Suprapubic skin (tissue), 4 donors: ENCODE measurements at regions not wholly inside any gene's neighbourhood (a gene's known extent, or its start where the extent isn't known, plus 50 kb on each side); places are given as distances from the start of the nearest gene placed in this dataset.

Experiments
- POLR2A ChIP-seq, 2 donors: fragments of 450-650 bp; IDR thresholded peaks; one replicate each; pipeline ENCODE4 v1.6.1; 2017; ENCODE audit warnings: antibody characterized with exemption in 2 of 2, mild to moderate bottlenecking in 2 of 2, moderate library complexity in 2 of 2
- POLR2AphosphoS5 ChIP-seq, 3 donors: sonication (generic); formaldehyde crosslinking; IDR thresholded peaks; one replicate each; pipeline ENCODE4 v1.6.1; 2017; ENCODE audit warnings: antibody characterized with exemption in 3 of 3

DNA sequence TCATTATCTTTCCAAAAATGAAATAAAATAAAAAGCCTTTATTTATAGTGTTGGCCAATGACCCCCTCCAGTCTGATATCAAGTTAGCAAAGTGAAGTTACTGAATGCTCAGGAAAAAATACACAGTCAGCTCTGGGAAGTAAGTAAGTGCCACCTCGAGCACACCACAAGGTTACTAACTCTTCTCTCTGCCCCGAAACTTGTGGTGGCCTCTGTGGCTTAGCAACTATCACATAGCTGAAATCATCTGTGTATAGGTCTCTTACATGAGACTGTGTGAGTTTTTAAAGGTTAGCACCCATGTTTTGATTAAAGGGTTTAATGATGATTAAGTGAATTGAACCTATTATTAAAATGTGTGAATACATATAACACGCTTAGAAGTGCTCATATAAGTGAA is 161.4 kb upstream of the KLF4 start:
- TF ChIP-seq POLR2A (IDR thresholded peaks at IDR 0.05) (no peak), POLR2AphosphoS5 (IDR thresholded peaks at IDR 0.05) (no peak)
